ENCODE measurements at regions not wholly inside any gene's neighbourhood (a gene's known extent, or its start where the extent isn't known, plus 50 kb on each side); places are given as distances from the start of the nearest gene placed in this dataset. TPM values are rescaled to one million over a fixed set of nuclear protein-coding genes. Genes with fewer than 3 reads are reported as not detected.

DNA sequence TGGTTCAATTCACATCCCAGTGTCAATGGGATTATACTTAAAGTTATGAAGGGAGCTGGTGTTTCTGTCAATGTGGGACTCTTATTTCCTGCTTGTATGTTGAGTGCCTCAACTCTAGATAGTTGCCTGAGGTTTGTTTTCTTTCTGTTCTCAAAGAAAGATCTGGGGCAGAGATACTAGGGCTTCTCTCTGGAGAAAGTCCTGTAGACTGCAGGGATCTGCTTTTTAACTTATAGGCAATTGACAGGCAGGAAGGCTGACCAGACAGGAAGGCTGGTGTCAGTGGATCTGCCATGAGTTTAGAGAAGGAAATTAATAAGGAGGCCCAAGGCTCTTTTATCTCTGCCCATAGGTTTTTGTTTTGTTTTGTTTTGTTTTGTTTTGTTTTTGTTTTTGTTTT lies 64.0 kb upstream of the PRKX start:
- ATAC-seq (ENCODE audit: low FRiP score) (no peak), DNase-seq (ENCODE audit: low spot score) (no peak)
- TF ChIP-seq, protein P1, sequence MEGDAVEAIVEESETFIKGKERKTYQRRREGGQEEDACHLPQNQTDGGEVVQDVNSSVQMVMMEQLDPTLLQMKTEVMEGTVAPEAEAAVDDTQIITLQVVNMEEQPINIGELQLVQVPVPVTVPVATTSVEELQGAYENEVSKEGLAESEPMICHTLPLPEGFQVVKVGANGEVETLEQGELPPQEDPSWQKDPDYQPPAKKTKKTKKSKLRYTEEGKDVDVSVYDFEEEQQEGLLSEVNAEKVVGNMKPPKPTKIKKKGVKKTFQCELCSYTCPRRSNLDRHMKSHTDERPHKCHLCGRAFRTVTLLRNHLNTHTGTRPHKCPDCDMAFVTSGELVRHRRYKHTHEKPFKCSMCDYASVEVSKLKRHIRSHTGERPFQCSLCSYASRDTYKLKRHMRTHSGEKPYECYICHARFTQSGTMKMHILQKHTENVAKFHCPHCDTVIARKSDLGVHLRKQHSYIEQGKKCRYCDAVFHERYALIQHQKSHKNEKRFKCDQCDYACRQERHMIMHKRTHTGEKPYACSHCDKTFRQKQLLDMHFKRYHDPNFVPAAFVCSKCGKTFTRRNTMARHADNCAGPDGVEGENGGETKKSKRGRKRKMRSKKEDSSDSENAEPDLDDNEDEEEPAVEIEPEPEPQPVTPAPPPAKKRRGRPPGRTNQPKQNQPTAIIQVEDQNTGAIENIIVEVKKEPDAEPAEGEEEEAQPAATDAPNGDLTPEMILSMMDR (IDR thresholded peaks at IDR 0.05) = no peak

DNA sequence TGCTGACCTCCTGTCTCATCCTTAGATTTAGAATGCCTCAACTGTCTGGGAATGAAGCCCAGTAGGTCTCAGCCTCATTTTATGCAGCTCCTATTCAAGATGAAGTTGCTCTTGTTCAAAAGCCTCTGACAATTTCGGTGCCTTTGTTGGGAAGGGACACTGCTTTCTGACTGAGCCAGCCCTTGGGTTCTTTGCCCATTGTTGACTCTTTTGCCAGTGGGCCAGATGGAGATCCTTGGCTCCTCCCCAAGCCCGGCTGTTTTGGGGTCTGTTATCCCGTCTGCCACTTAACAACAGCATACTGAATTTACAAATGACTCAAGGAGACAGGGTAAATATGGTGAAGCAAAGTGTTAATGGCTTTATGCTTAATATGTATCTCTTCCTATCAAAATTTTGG lies 58.3 kb upstream of the PRKX start:
- TF ChIP-seq, protein P1 (IDR thresholded peaks at IDR 0.05) = no peak
- ATAC-seq (ENCODE audit: low FRiP score) = no peak
- no peak for DNase-seq (ENCODE audit: low spot score)

DNA sequence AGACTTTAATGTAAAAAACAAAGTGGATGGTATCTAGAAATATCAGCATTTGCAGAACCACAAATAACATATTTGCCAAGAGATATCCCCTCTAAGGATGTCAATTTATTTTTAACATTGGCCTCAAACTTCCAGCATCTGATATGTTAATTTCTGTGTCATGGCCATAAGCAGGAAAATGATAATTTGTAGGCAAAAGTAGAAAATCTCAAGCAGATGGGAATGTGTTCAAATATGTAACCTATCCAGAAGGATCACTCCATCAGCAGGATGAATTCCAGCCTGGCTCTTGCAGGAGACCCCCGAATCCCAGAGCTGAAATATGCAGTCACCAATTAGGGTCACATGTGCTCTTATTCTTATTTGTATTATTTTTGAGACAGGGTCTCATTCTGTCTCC lies 55.4 kb upstream of the PRKX start:
- TF ChIP-seq, protein P1 (IDR thresholded peaks at IDR 0.05) = no peak
- ATAC-seq (ENCODE audit: low FRiP score) = no peak
- no peak for DNase-seq (ENCODE audit: low spot score)

Small RNAs in the stretch of these regions (small RNA-seq; reads per million reads assigned to genes)
- not detected for gene RF00401
